GM12872 (cell line): ENCODE measurements at regions not wholly inside any gene's neighbourhood (a gene's known extent, or its start where the extent isn't known, plus 50 kb on each side); places are given as distances from the start of the nearest gene placed in this dataset.

ENCODE experiments used
- TF ChIP-seq, protein P1 (sequence below): IDR thresholded peaks from 3 replicates; pipeline ENCODE4 v1.5.1; 2011; ENCODE audit warnings: low read depth, mild to moderate bottlenecking, low read length, moderate library complexity; ENCODE audit not compliant: insufficient read depth

DNA sequence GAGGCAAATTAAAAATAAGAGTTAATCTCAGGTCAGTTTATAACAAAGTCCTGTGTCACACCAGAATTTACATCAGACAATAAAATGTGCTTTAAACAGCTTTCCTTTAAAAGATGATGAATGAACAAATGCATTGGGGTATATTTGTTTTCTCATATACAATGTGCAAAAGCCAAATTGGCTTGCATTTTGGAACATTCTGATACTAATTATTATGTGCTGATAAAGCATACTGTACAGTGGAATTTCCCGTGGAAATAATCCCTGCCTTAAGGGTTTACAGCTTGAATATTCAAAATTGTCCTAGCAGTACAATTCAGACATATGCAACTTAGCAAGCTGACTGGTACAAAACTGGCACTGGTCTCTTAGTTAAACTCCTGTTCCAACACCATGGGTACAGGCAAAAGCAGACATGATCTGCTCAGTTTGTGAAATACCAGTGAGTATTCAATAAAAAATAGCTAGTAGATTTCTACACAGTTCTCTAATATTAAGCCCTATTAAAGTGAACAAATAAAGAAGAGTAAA lies 373.4 kb downstream of the SLITRK1 start:
- TF ChIP-seq, protein P1, sequence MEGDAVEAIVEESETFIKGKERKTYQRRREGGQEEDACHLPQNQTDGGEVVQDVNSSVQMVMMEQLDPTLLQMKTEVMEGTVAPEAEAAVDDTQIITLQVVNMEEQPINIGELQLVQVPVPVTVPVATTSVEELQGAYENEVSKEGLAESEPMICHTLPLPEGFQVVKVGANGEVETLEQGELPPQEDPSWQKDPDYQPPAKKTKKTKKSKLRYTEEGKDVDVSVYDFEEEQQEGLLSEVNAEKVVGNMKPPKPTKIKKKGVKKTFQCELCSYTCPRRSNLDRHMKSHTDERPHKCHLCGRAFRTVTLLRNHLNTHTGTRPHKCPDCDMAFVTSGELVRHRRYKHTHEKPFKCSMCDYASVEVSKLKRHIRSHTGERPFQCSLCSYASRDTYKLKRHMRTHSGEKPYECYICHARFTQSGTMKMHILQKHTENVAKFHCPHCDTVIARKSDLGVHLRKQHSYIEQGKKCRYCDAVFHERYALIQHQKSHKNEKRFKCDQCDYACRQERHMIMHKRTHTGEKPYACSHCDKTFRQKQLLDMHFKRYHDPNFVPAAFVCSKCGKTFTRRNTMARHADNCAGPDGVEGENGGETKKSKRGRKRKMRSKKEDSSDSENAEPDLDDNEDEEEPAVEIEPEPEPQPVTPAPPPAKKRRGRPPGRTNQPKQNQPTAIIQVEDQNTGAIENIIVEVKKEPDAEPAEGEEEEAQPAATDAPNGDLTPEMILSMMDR: no peak

DNA sequence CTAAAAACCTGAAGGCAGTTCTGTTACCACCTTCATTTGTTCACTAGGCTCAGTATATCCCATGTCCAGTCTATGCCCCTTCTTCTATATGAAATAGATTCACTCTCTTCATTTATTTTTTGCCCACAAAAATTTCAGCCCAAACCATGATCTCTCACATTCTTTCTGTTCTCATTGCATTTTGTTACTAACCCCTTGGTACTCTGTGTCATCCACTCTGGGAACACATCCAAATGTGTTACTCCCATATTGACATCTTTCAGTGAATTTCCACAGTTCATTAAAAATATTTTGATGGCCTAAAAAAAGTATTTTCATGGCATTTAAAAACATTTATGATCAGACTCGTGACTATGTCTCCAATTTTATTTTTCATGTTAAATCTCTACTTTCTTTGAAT lies 378.9 kb downstream of the SLITRK1 start:
- TF ChIP-seq, protein P1: no peak

DNA sequence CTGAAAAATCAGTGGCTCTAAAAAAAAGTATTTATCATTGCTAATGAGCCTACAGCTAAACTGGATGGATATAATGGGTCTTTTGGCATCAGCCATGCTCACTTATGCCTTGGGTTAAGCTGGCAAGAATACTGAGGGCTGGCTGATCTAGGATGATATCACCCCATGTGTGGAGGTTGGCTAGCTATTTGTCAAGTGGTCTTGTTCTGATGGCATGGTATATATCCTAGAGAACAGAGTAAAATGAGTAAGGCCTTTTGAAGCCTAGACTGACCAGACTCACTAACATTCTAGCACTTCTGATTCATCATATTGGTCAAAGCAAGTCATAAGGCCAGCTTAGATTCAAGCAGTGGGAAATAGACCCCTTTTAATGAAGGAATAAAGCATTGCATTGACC lies 383.0 kb downstream of the SLITRK1 start:
- TF ChIP-seq, protein P1: no peak

DNA sequence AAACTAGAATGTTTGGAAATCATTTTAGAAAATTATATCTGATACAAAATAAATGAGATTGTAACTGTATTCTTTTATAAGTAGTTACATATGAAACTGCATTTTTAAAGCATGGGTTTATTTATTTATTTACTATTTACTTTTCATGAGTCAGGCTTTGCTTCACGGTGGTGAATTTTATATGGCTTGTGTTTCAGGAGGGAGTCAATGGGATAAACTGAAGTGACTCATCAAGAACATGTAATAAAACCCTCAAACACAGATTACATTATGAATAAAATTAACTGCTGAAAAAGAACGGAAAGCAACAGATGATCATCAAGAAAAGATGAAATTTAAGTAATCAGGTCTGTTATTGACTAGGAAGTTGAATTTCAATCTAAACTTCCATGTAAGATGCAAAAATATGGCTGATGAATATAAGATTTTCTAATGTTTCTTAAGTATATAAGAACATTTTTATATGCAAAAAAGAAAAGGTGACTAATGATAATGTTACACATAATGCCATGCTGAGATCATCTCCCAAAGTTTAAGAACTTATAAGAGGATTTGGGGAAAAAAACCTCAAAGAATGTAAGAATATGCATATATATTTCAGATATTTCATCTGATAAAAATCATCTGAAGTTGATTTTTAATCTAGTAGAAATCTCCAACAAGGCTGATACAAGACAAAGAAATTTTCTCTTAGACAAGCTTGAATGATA lies 383.6 kb downstream of the SLITRK1 start:
- TF ChIP-seq, protein P1: no peak

DNA sequence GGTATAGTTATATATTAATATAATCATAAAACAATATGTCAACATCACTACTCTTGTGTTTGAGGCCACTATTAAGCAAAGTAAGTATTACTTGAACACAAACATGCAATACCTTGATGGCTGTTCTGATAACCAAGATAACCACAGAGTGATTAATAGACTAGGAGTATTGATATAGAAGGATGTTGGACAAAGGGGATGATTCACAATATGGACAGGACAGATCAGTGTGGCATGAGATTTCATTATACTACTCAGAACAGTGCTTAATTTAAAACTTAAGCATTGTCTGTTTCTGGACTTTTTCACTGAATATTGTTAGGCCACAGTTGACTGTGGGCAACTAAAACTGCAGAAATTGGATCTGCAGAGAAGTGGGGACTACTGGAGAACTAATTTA lies 384.2 kb downstream of the SLITRK1 start:
- TF ChIP-seq, protein P1: no peak

DNA sequence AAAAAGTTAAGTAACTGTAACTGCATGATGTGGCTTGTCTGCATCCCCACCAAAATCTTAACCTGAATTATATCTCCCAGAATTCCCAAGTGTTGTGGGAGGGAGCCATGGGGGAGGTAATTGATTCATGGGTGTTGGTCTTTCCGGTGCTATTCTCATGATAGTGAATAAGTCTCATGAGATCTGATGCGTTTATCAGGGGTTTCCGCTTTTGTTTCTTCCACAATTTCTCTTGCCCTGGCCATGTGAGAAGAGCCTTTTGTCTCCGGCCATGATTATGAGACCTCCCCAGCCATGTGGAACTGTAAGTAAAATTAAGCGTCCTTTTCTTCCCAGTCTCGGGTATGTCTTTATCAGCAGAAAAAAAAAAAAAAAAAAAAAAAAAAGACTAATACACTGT lies 385.8 kb downstream of the SLITRK1 start:
- TF ChIP-seq, protein P1: no peak

DNA sequence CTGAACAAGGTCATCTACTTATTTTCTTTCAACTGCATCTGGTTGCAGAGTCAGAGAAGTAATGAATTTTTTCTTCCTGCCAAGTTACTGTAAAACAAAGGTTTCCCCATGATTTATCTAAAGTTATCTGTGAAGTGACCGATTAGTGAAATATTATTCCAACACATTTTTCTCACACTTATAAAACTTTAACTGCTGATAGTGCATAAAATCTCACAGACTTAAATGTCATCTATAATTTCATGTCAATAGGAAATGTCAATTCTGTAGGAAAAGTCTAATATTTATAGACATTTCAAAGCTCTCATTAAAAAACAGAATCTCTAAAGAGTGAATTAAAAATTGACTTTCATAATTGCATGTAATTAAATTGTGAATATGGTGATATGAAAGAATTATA lies 397.2 kb downstream of the SLITRK1 start:
- TF ChIP-seq, protein P1: no peak

DNA sequence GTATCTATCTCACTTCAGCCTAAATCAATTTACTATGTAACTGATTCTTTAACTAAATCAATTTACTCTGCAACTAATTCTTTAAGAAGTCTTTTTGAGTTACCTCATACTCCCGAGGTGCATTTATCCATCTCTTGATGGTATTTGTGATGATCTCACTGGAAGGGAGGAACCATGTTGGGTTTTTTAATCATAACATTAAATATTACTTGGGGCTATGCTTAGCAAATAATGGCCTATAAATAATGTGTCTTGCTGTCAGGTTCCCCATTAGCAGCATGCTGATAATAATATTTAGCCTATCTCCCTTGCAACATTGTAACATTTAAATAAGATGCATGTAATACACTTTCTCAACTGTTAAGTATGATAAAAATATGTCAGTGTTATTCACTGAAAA lies 411.3 kb downstream of the SLITRK1 start:
- TF ChIP-seq, protein P1: no peak
